ENCODE measurements at regions not wholly inside any gene's neighbourhood (a gene's known extent, or its start where the extent isn't known, plus 50 kb on each side); places are given as distances from the start of the nearest gene placed in this dataset.
"Not testable (repeated sequence)": the region's sequence is repeated elsewhere in the genome, so short reads cannot be mapped to it uniquely, and the experiment has no call there.

- TF ChIP-seq, protein P1, sequence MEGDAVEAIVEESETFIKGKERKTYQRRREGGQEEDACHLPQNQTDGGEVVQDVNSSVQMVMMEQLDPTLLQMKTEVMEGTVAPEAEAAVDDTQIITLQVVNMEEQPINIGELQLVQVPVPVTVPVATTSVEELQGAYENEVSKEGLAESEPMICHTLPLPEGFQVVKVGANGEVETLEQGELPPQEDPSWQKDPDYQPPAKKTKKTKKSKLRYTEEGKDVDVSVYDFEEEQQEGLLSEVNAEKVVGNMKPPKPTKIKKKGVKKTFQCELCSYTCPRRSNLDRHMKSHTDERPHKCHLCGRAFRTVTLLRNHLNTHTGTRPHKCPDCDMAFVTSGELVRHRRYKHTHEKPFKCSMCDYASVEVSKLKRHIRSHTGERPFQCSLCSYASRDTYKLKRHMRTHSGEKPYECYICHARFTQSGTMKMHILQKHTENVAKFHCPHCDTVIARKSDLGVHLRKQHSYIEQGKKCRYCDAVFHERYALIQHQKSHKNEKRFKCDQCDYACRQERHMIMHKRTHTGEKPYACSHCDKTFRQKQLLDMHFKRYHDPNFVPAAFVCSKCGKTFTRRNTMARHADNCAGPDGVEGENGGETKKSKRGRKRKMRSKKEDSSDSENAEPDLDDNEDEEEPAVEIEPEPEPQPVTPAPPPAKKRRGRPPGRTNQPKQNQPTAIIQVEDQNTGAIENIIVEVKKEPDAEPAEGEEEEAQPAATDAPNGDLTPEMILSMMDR (IDR thresholded peaks at IDR 0.05) = not testable (repeated sequence)
- not testable (repeated sequence) for TF ChIP-seq POLR2A, POLR2AphosphoS5 (IDR thresholded peaks at IDR 0.05)
These were observed 704.1 kb downstream of the DTWD2 start for GRCh38 chr5:118284230-118284629.
